GM12891 (cell line): ENCODE measurements at regions not wholly inside any gene's neighbourhood (a gene's known extent, or its start where the extent isn't known, plus 50 kb on each side); places are given as distances from the start of the nearest gene placed in this dataset.

Experiments
- POLR2A ChIP-seq: IDR thresholded peaks from 2 replicates; pipeline ENCODE4 v1.6.1; 2011; ENCODE audit warnings: low read depth, low read length, control low read depth
- POLR2AphosphoS5 ChIP-seq: IDR thresholded peaks from 2 replicates; pipeline ENCODE4 v1.6.1; 2011; ENCODE audit warnings: low read depth, low read length, control low read depth
- TAF1 ChIP-seq: IDR thresholded peaks from 2 replicates; pipeline ENCODE4 v1.6.1; 2011; ENCODE audit warnings: low read depth, low read length, control low read depth

- TF ChIP-seq POLR2A (no peak), POLR2AphosphoS5 (no peak), TAF1 (no peak)
Measured at GRCh38 chr18:39681061-39681460, 2115.5 kb upstream of the CELF4 start.
